ENCODE measurements at regions not wholly inside any gene's neighbourhood (a gene's known extent, or its start where the extent isn't known, plus 50 kb on each side); places are given as distances from the start of the nearest gene placed in this dataset.

GRCh38 chr1:209457401-209458125, 126.0 kb upstream of the CAMK1G start:
- no peak overlapping the region for H3K27ac ChIP-seq
- no peaks in the 10 kb centered on the region for H3K36me3 ChIP-seq
- no peaks in the 10 kb centered on the region for H3K27me3 ChIP-seq
- H3K4me1 ChIP-seq, result peaks cover 10% of the 10 kb centered on the region
- no peak for DNase-seq
- peaks cover 11% of the 10 kb centered on the region for H3K9me3 ChIP-seq (replicated peaks)
- no peak overlapping the region for H3K4me3 ChIP-seq

GRCh38 chr1:209458921-209459320, 124.6 kb upstream of the CAMK1G start:
- Histone ChIP-seq H3K27me3 (no peaks in the 10 kb centered on the region), H3K27ac (no peak overlapping the region), H3K36me3 (no peaks in the 10 kb centered on the region), H3K4me1 (peaks cover 10% of the 10 kb centered on the region), H3K4me3 (no peak overlapping the region), H3K9me3 (replicated peaks) (peaks cover 11% of the 10 kb centered on the region)
- DNase-seq, result no peak

- no peaks in the 10 kb centered on the region for H3K27me3 ChIP-seq
- H3K4me3 ChIP-seq, result no peak overlapping the region
- peaks cover 10% of the 10 kb centered on the region for H3K4me1 ChIP-seq
- no peak overlapping the region for H3K27ac ChIP-seq
- DNase-seq, result no peak
- H3K9me3 ChIP-seq (replicated peaks), result peaks cover 7% of the 10 kb centered on the region
- H3K36me3 ChIP-seq, result no peaks in the 10 kb centered on the region
These were observed 122.3 kb upstream of the CAMK1G start for GRCh38 chr1:209461168-209461567.

- H3K4me3 ChIP-seq, result no peak overlapping the region
- H3K27ac ChIP-seq, result no peak overlapping the region
- no peaks in the 10 kb centered on the region for H3K36me3 ChIP-seq
- no peaks in the 10 kb centered on the region for H3K4me1 ChIP-seq
- no peaks in the 10 kb centered on the region for H3K27me3 ChIP-seq
- no peak for DNase-seq
- peaks cover 7% of the 10 kb centered on the region for H3K9me3 ChIP-seq (replicated peaks)
These were observed 121.1 kb upstream of the CAMK1G start for GRCh38 chr1:209462433-209462832.

- Histone ChIP-seq H3K27ac (no peak overlapping the region), H3K4me1 (no peaks in the 10 kb centered on the region), H3K4me3 (no peak overlapping the region), H3K36me3 (no peaks in the 10 kb centered on the region), H3K9me3 (replicated peaks) (peaks cover 7% of the 10 kb centered on the region), H3K27me3 (no peaks in the 10 kb centered on the region)
- DNase-seq, result no peak
These were observed 120.1 kb upstream of the CAMK1G start for GRCh38 chr1:209463441-209463840.

GRCh38 chr1:209473025-209473424, 110.5 kb upstream of the CAMK1G start:
- H3K9me3 ChIP-seq (replicated peaks), result peaks cover 31% of the 10 kb centered on the region
- no peak overlapping the region for H3K27ac ChIP-seq
- H3K36me3 ChIP-seq, result no peaks in the 10 kb centered on the region
- no peaks in the 10 kb centered on the region for H3K4me1 ChIP-seq
- DNase-seq, result no peak
- H3K27me3 ChIP-seq, result no peaks in the 10 kb centered on the region
- no peak overlapping the region for H3K4me3 ChIP-seq

- H3K9me3 ChIP-seq (replicated peaks), result no peaks in the 10 kb centered on the region
- peaks cover 24% of the 10 kb centered on the region for H3K4me1 ChIP-seq
- no peaks in the 10 kb centered on the region for H3K27me3 ChIP-seq
- DNase-seq, result no peak
- no peaks in the 10 kb centered on the region for H3K36me3 ChIP-seq
- no peak overlapping the region for H3K4me3 ChIP-seq
- H3K27ac ChIP-seq, result no peak overlapping the region
These were observed 103.2 kb upstream of the CAMK1G start for GRCh38 chr1:209480345-209480744.

GRCh38 chr1:209483691-209484090, 99.8 kb upstream of the CAMK1G start:
- no peak overlapping the region for H3K27ac ChIP-seq
- H3K9me3 ChIP-seq (replicated peaks), result no peaks in the 10 kb centered on the region
- H3K4me3 ChIP-seq, result no peak overlapping the region
- no peaks in the 10 kb centered on the region for H3K36me3 ChIP-seq
- DNase-seq, result no peak
- H3K27me3 ChIP-seq, result no peaks in the 10 kb centered on the region
- H3K4me1 ChIP-seq, result peaks cover 30% of the 10 kb centered on the region

- DNase-seq, result peak in 1 of 2 experiments; percentile 49
- Histone ChIP-seq H3K4me3 (no peak overlapping the region), H3K27ac (no peak overlapping the region)
These were observed 99.1 kb upstream of the CAMK1G start for GRCh38 chr1:209484429-209484828.

GRCh38 chr1:209485167-209485566, 98.3 kb upstream of the CAMK1G start:
- H3K36me3 ChIP-seq, result no peaks in the 10 kb centered on the region
- peak; percentile 71 to 81 for DNase-seq

More at GRCh38 chr1:209484429-209484828, 99.1 kb upstream of the CAMK1G start:
- H3K4me1 ChIP-seq, result peaks cover 30% of the 10 kb centered on the region
- no peaks in the 10 kb centered on the region for H3K9me3 ChIP-seq (replicated peaks)
- no peaks in the 10 kb centered on the region for H3K36me3 ChIP-seq
- H3K27me3 ChIP-seq, result no peaks in the 10 kb centered on the region

GRCh38 chr1:209485751-209486150, 97.8 kb upstream of the CAMK1G start:
- peaks cover 35% of the 10 kb centered on the region for H3K4me1 ChIP-seq
- no peak for DNase-seq
- no peaks in the 10 kb centered on the region for H3K9me3 ChIP-seq (replicated peaks)
- H3K36me3 ChIP-seq, result no peaks in the 10 kb centered on the region
- H3K27ac ChIP-seq, result no peak overlapping the region
- H3K4me3 ChIP-seq, result no peak overlapping the region
- no peaks in the 10 kb centered on the region for H3K27me3 ChIP-seq

More at GRCh38 chr1:209485167-209485566, 98.3 kb upstream of the CAMK1G start:
- Histone ChIP-seq H3K4me3 (no peak overlapping the region), H3K9me3 (replicated peaks) (no peaks in the 10 kb centered on the region), H3K27ac (no peak overlapping the region), H3K27me3 (no peaks in the 10 kb centered on the region), H3K4me1 (peaks cover 33% of the 10 kb centered on the region)

GRCh38 chr1:209486861-209487593, 96.5 kb upstream of the CAMK1G start:
- H3K27me3 ChIP-seq, result no peaks in the 10 kb centered on the region
- DNase-seq, result no peak

GRCh38 chr1:209490013-209490412, 93.5 kb upstream of the CAMK1G start:
- Histone ChIP-seq H3K27me3 (no peaks in the 10 kb centered on the region), H3K27ac (no peak overlapping the region), H3K36me3 (no peaks in the 10 kb centered on the region), H3K4me1 (peaks cover 31% of the 10 kb centered on the region), H3K9me3 (replicated peaks) (no peaks in the 10 kb centered on the region), H3K4me3 (no peak overlapping the region)
- peak in 1 of 2 experiments; percentile 63 for DNase-seq

More at GRCh38 chr1:209486861-209487593, 96.5 kb upstream of the CAMK1G start:
- Histone ChIP-seq H3K36me3 (no peaks in the 10 kb centered on the region), H3K4me1 (peaks cover 45% of the 10 kb centered on the region), H3K27ac (no peak overlapping the region), H3K9me3 (replicated peaks) (no peaks in the 10 kb centered on the region), H3K4me3 (no peak overlapping the region)

- DNase-seq, result peak in 1 of 2 experiments; percentile 78
- no peak overlapping the region for H3K4me3 ChIP-seq
- H3K4me1 ChIP-seq, result peaks cover 26% of the 10 kb centered on the region
- H3K27me3 ChIP-seq, result no peaks in the 10 kb centered on the region
- H3K36me3 ChIP-seq, result no peaks in the 10 kb centered on the region
- no peak overlapping the region; the same call in 1 of the 2 replicates for H3K27ac ChIP-seq
- H3K9me3 ChIP-seq (replicated peaks), result 0 out of 2 replicates have a peak, but pooled peaks cover 3% of the 10 kb centered on the region
These were observed 92.5 kb upstream of the CAMK1G start for GRCh38 chr1:209491031-209491430.

- H3K27ac ChIP-seq, result no peak overlapping the region; the same call in 1 of the 2 replicates
- no peak for DNase-seq
- H3K27me3 ChIP-seq, result no peaks in the 10 kb centered on the region
- H3K9me3 ChIP-seq (replicated peaks), result 0 out of 2 replicates have a peak, but pooled peaks cover 3% of the 10 kb centered on the region
- no peaks in the 10 kb centered on the region for H3K36me3 ChIP-seq
- no peak overlapping the region for H3K4me3 ChIP-seq
- peaks cover 26% of the 10 kb centered on the region for H3K4me1 ChIP-seq
These were observed 92.0 kb upstream of the CAMK1G start for GRCh38 chr1:209491496-209491895.

Measured in SJCRH30 (cell line).